HUES48 (cell line): ENCODE measurements at regions not wholly inside any gene's neighbourhood (a gene's known extent, or its start where the extent isn't known, plus 50 kb on each side); places are given as distances from the start of the nearest gene placed in this dataset.

Source experiments
- H3K27ac ChIP-seq: one replicate; pipeline ENCODE4 v1.7.0; 2013; ENCODE audit warnings: low read depth, low read length, inconsistent platforms
- H3K27me3 ChIP-seq: 2 replicates; pipeline ENCODE4 v1.6.1; 2013; ENCODE audit warnings: mild to moderate bottlenecking, low read length; ENCODE audit not compliant: control insufficient read depth, insufficient read depth
- H3K36me3 ChIP-seq: 2 replicates; pipeline ENCODE4 v1.6.1; 2013; ENCODE audit warnings: low read length; ENCODE audit not compliant: control insufficient read depth, insufficient read depth
- H3K4me1 ChIP-seq: 2 replicates; pipeline ENCODE4 v1.6.1; 2013; ENCODE audit warnings: mild to moderate bottlenecking, low read length; ENCODE audit not compliant: control insufficient read depth, insufficient read depth
- H3K4me3 ChIP-seq: 2 replicates; pipeline ENCODE4 v1.5.1; 2013; ENCODE audit warnings: mild to moderate bottlenecking, low read depth, low read length
- H3K9ac ChIP-seq: 2 replicates; pipeline ENCODE4 v1.6.1; 2013; ENCODE audit warnings: mild to moderate bottlenecking, low read depth, low read length, moderate library complexity
- H3K9me3 ChIP-seq: 2 replicates; pipeline ENCODE4 v1.6.1; 2013; ENCODE audit warnings: low read length; ENCODE audit not compliant: control insufficient read depth, insufficient read depth

GRCh38 chr14:66039495-66039894 lies 446.7 kb upstream of the CCDC196 start:
- Histone ChIP-seq H3K27me3 (no peaks in the 10 kb centered on the region), H3K4me3 (no peak overlapping the region), H3K27ac (no peak overlapping the region), H3K36me3 (no peaks in the 10 kb centered on the region), H3K9ac (no peak overlapping the region), H3K9me3 (no peaks in the 10 kb centered on the region; the same call in 1 of the 2 replicates), H3K4me1 (no peaks in the 10 kb centered on the region)

GRCh38 chr14:66041582-66041981 lies 444.6 kb upstream of the CCDC196 start:
- H3K9ac ChIP-seq = no peak overlapping the region
- H3K36me3 ChIP-seq = no peaks in the 10 kb centered on the region
- H3K4me1 ChIP-seq = no peaks in the 10 kb centered on the region
- no peaks in the 10 kb centered on the region; the same call in 1 of the 2 replicates for H3K27me3 ChIP-seq
- H3K9me3 ChIP-seq = peaks cover 6% of the 10 kb centered on the region; the same call in 1 of the 2 replicates
- H3K4me3 ChIP-seq = no peak overlapping the region
- H3K27ac ChIP-seq = no peak overlapping the region

GRCh38 chr14:66043921-66044320 lies 442.2 kb upstream of the CCDC196 start:
- H3K9ac ChIP-seq = no peak overlapping the region
- H3K4me1 ChIP-seq = no peaks in the 10 kb centered on the region
- no peaks in the 10 kb centered on the region for H3K36me3 ChIP-seq
- H3K4me3 ChIP-seq = no peak overlapping the region
- H3K27me3 ChIP-seq = no peaks in the 10 kb centered on the region; the same call in 1 of the 2 replicates
- H3K9me3 ChIP-seq = peaks cover 6% of the 10 kb centered on the region; the same call in 1 of the 2 replicates
- no peak overlapping the region for H3K27ac ChIP-seq

- H3K27me3 ChIP-seq = no peaks in the 10 kb centered on the region; the same call in 1 of the 2 replicates
- peaks cover 6% of the 10 kb centered on the region; the same call in 1 of the 2 replicates for H3K9me3 ChIP-seq
- no peak overlapping the region for H3K27ac ChIP-seq
- H3K36me3 ChIP-seq = no peaks in the 10 kb centered on the region
- no peaks in the 10 kb centered on the region for H3K4me1 ChIP-seq
- no peak overlapping the region for H3K4me3 ChIP-seq
- H3K9ac ChIP-seq = no peak overlapping the region
Measured at GRCh38 chr14:66045572-66046021, 440.6 kb upstream of the CCDC196 start.

GRCh38 chr14:66046035-66046434 lies 440.1 kb upstream of the CCDC196 start:
- H3K9me3 ChIP-seq = peaks cover 6% of the 10 kb centered on the region; the same call in 1 of the 2 replicates
- no peaks in the 10 kb centered on the region; the same call in 1 of the 2 replicates for H3K27me3 ChIP-seq
- no peak overlapping the region for H3K27ac ChIP-seq
- no peaks in the 10 kb centered on the region for H3K4me1 ChIP-seq
- no peak overlapping the region for H3K4me3 ChIP-seq
- H3K36me3 ChIP-seq = no peaks in the 10 kb centered on the region
- H3K9ac ChIP-seq = no peak overlapping the region

GRCh38 chr14:66046591-66046990 lies 439.6 kb upstream of the CCDC196 start:
- H3K9me3 ChIP-seq = peaks cover 6% of the 10 kb centered on the region; the same call in 1 of the 2 replicates
- no peaks in the 10 kb centered on the region; the same call in 1 of the 2 replicates for H3K27me3 ChIP-seq
- no peaks in the 10 kb centered on the region for H3K4me1 ChIP-seq
- no peak overlapping the region for H3K9ac ChIP-seq
- H3K36me3 ChIP-seq = no peaks in the 10 kb centered on the region
- no peak overlapping the region for H3K4me3 ChIP-seq
- H3K27ac ChIP-seq = no peak overlapping the region

- H3K36me3 ChIP-seq = no peaks in the 10 kb centered on the region
- peaks cover 10% of the 10 kb centered on the region for H3K9me3 ChIP-seq
- no peak overlapping the region for H3K4me3 ChIP-seq
- H3K27ac ChIP-seq = no peak overlapping the region
- H3K27me3 ChIP-seq = no peaks in the 10 kb centered on the region
- no peak overlapping the region for H3K9ac ChIP-seq
- no peaks in the 10 kb centered on the region for H3K4me1 ChIP-seq
Measured at GRCh38 chr14:66056268-66056907, 429.8 kb upstream of the CCDC196 start.

- H3K27ac ChIP-seq = no peak overlapping the region
- peaks cover 10% of the 10 kb centered on the region for H3K9me3 ChIP-seq
- no peak overlapping the region for H3K4me3 ChIP-seq
- H3K36me3 ChIP-seq = no peaks in the 10 kb centered on the region
- H3K9ac ChIP-seq = no peak overlapping the region
- no peaks in the 10 kb centered on the region for H3K4me1 ChIP-seq
- no peaks in the 10 kb centered on the region for H3K27me3 ChIP-seq
Measured at GRCh38 chr14:66056926-66057552, 429.1 kb upstream of the CCDC196 start.

GRCh38 chr14:66065188-66065587 lies 421.0 kb upstream of the CCDC196 start:
- Histone ChIP-seq H3K36me3 (no peaks in the 10 kb centered on the region), H3K4me3 (no peak overlapping the region), H3K9ac (no peak overlapping the region), H3K9me3 (no peaks in the 10 kb centered on the region), H3K27me3 (no peaks in the 10 kb centered on the region), H3K4me1 (no peaks in the 10 kb centered on the region), H3K27ac (no peak overlapping the region)

- Histone ChIP-seq H3K9ac (no peak overlapping the region), H3K4me1 (no peaks in the 10 kb centered on the region), H3K9me3 (no peaks in the 10 kb centered on the region), H3K4me3 (no peak overlapping the region), H3K36me3 (no peaks in the 10 kb centered on the region), H3K27ac (no peak overlapping the region), H3K27me3 (no peaks in the 10 kb centered on the region)
Measured at GRCh38 chr14:66066981-66067776, 419.0 kb upstream of the CCDC196 start.

GRCh38 chr14:66069036-66069435 lies 417.1 kb upstream of the CCDC196 start:
- no peaks in the 10 kb centered on the region for H3K27me3 ChIP-seq
- H3K4me1 ChIP-seq = no peaks in the 10 kb centered on the region
- H3K4me3 ChIP-seq = no peak overlapping the region
- no peaks in the 10 kb centered on the region for H3K36me3 ChIP-seq
- H3K9me3 ChIP-seq = no peaks in the 10 kb centered on the region
- no peak overlapping the region for H3K9ac ChIP-seq
- H3K27ac ChIP-seq = no peak overlapping the region
